BJ (cell line): ENCODE measurements at regions not wholly inside any gene's neighbourhood (a gene's known extent, or its start where the extent isn't known, plus 50 kb on each side); places are given as distances from the start of the nearest gene placed in this dataset.

Experiments
- CTCF ChIA-PET: fragments of 350-600 bp; formaldehyde crosslinking; extraction: SDS; loops from one replicate; lab custom pipeline; 2021; ENCODE audit warnings: antibody characterized with exemption, inconsistent platforms; lab: Yijun Ruan, JAX
- POLR2A ChIA-PET: fragments of 300-600 bp; sonication (Branson Sonifier 250); formaldehyde crosslinking; extraction: SDS; loops from one replicate; lab custom pipeline; 2021; ENCODE audit warnings: antibody characterized with exemption; lab: Charles Lee
- DNase-seq: peaks from one replicate; pipeline ENCODE4 v3.0.0-alpha.2; 2011; ENCODE audit warnings: low read depth
- H3K27me3 ChIP-seq: 2 replicates; pipeline ENCODE4 v1.6.0; 2011; ENCODE audit warnings: low read length; ENCODE audit not compliant: control insufficient read depth, insufficient read depth
- H3K36me3 ChIP-seq: 2 replicates; pipeline ENCODE4 v1.5.1; 2011; ENCODE audit warnings: low read length; ENCODE audit not compliant: control insufficient read depth, insufficient read depth
- H3K4me3 ChIP-seq: 2 replicates; pipeline ENCODE4 v1.5.1; 2011; ENCODE audit warnings: low read depth, mild to moderate bottlenecking, control low read depth, low read length
- CTCF ChIP-seq: IDR thresholded peaks from 2 replicates; pipeline ENCODE4 v1.5.1; 2011; ENCODE audit warnings: low read depth, mild to moderate bottlenecking, control low read depth, inconsistent platforms, low read length, moderate library complexity; ENCODE audit not compliant: insufficient read depth

- Histone ChIP-seq H3K4me3 (no peak overlapping the region), H3K36me3 (no peaks in the 10 kb centered on the region), H3K27me3 (no peaks in the 10 kb centered on the region)
- TF ChIP-seq CTCF, result no peak
- ChIA-PET CTCF (no interaction called here), POLR2A (no interaction called here)
- DNase-seq, result no peak
Observed at GRCh38 chr7:10799475-10799874, 174.2 kb upstream of the PHF14 start.

GRCh38 chr7:10802011-10802410 is 171.7 kb upstream of the PHF14 start:
- Histone ChIP-seq H3K4me3 (no peak overlapping the region), H3K27me3 (no peaks in the 10 kb centered on the region), H3K36me3 (no peaks in the 10 kb centered on the region)
- ChIA-PET POLR2A (no interaction called here), CTCF (no interaction called here)
- no peak for DNase-seq
- TF ChIP-seq CTCF, result no peak

- no peak for TF ChIP-seq CTCF
- POLR2A ChIA-PET, result no interaction called here
- DNase-seq, result no peak
- H3K36me3 ChIP-seq, result no peaks in the 10 kb centered on the region
- H3K27me3 ChIP-seq, result no peaks in the 10 kb centered on the region
- no peak overlapping the region for H3K4me3 ChIP-seq
- CTCF ChIA-PET, result no interaction called here
Observed at GRCh38 chr7:10802526-10802925, 171.1 kb upstream of the PHF14 start.

- DNase-seq, result no peak
- CTCF ChIA-PET, result no interaction called here
- H3K27me3 ChIP-seq, result no peaks in the 10 kb centered on the region
- no peak for TF ChIP-seq CTCF
- no peak overlapping the region for H3K4me3 ChIP-seq
- no peaks in the 10 kb centered on the region for H3K36me3 ChIP-seq
- POLR2A ChIA-PET, result no interaction called here
Observed at GRCh38 chr7:10803720-10804119, 170.0 kb upstream of the PHF14 start.

- ChIA-PET POLR2A (no interaction called here), CTCF (no interaction called here)
- no peaks in the 10 kb centered on the region for H3K36me3 ChIP-seq
- no peak for TF ChIP-seq CTCF
- H3K4me3 ChIP-seq, result no peak overlapping the region
- DNase-seq, result no peak
- H3K27me3 ChIP-seq, result no peaks in the 10 kb centered on the region
Observed at GRCh38 chr7:10804770-10805169, 168.9 kb upstream of the PHF14 start.

- ChIA-PET POLR2A (no interaction called here), CTCF (no interaction called here)
- Histone ChIP-seq H3K36me3 (no peaks in the 10 kb centered on the region), H3K4me3 (no peak overlapping the region), H3K27me3 (no peaks in the 10 kb centered on the region)
- no peak for TF ChIP-seq CTCF
- no peak for DNase-seq
Observed at GRCh38 chr7:10815546-10815945, 158.1 kb upstream of the PHF14 start.
